ENCODE measurements at regions not wholly inside any gene's neighbourhood (a gene's known extent, or its start where the extent isn't known, plus 50 kb on each side); places are given as distances from the start of the nearest gene placed in this dataset.
A peak's percentile ranks its signal among the peaks of the same experiment; 100 is the strongest.
"Not testable (repeated sequence)": the region's sequence is repeated elsewhere in the genome, so short reads cannot be mapped to it uniquely, and the experiment has no call there.

- no CpG with 5 or more reads among the region's 4 CpGs for WGBS (ENCODE audit: insufficient coverage)
- H3K9me3 ChIP-seq (replicated peaks in 1 of 2; ENCODE audit: control insufficient read depth in 1 of 2, insufficient read depth in 1 of 2, low read length in 2 of 2) = peaks cover 7 to 13% of the 10 kb centered on the region in 2 donors
- H3K4me3 Mint-ChIP-seq; H3K27me3 ChIP-seq (ENCODE audit: control insufficient read depth in 2 of 2, insufficient read depth in 2 of 2, low read length in 2 of 2); intact Hi-C loops (cut with micrococcal nuclease); H3K4me1 ChIP-seq (ENCODE audit: control insufficient read depth in 1 of 2, insufficient read depth in 2 of 2, low read length in 2 of 2); H3K9ac ChIP-seq (ENCODE audit: insufficient read depth, low read length, poor library complexity, severe bottlenecking); H3K4me3 ChIP-seq (replicated peaks in 1 of 3; ENCODE audit: low read depth in 2 of 3, low read length in 3 of 3); H3K79me2 ChIP-seq (ENCODE audit: insufficient read depth, low read length); H3K4me1 Mint-ChIP-seq; H3K4me2 ChIP-seq (replicated peaks; ENCODE audit: extremely low read depth, low read length, poor library complexity, severe bottlenecking); H3K36me3 Mint-ChIP-seq; H3K27ac ChIP-seq (ENCODE audit: low read depth in 1 of 2, low read length in 2 of 2); H3K36me3 ChIP-seq (replicated peaks in 1 of 2; ENCODE audit: control insufficient read depth in 1 of 2, insufficient read depth in 2 of 2, low read length in 2 of 2); H4K20me1 ChIP-seq (ENCODE audit: insufficient read depth, low read length); H2AFZ ChIP-seq (ENCODE audit: insufficient read depth, low read depth, low read length, poor library complexity, severe bottlenecking): not testable (repeated sequence)
- Mint-ChIP-seq H3K9me3 (peaks cover 10 to 16% (median 14%) of the 10 kb centered on the region in 7 donors), H3K27me3 (ENCODE audit: low read depth in 3 of 3) (peaks cover 0 to 13% (median 0%) of the 10 kb centered on the region in 3 donors), H3K27ac (peak overlapping the region in 1 of 7 donors; percentile 10)
- peak; percentile 28 to 60 (median 33) for DNase-seq
These were observed 52.7 kb upstream of the FOXO6 start for GRCh38 chr1:41308520-41308919.

GRCh38 chr1:41305576-41306363 lies 55.5 kb upstream of the FOXO6 start:
- H2AFZ ChIP-seq (ENCODE audit: insufficient read depth, low read depth, low read length, poor library complexity, severe bottlenecking) = no peak overlapping the region
- H3K79me2 ChIP-seq (ENCODE audit: insufficient read depth, low read length) = no peaks in the 10 kb centered on the region
- TF ChIP-seq CTCF (IDR thresholded peaks at IDR 0.05) = no peak
- Mint-ChIP-seq H3K4me1 (no peaks in the 10 kb centered on the region), H3K36me3 (no peaks in the 10 kb centered on the region), H3K4me3 (no peak overlapping the region), H3K27me3 (ENCODE audit: low read depth in 3 of 3) (peaks cover 0 to 13% (median 2%) of the 10 kb centered on the region in 3 donors), H3K27ac (no peak overlapping the region), H3K9me3 (peaks cover 12 to 17% (median 14%) of the 10 kb centered on the region in 7 donors)
- H3K9me3 ChIP-seq (replicated peaks in 1 of 2; ENCODE audit: control insufficient read depth in 1 of 2, insufficient read depth in 1 of 2, low read length in 2 of 2) = peaks cover 7 to 13% of the 10 kb centered on the region in 2 donors
- no peak overlapping the region for H3K4me3 ChIP-seq (replicated peaks in 1 of 3; ENCODE audit: low read depth in 2 of 3, low read length in 3 of 3)
- H3K27ac ChIP-seq (ENCODE audit: low read depth in 1 of 2, low read length in 2 of 2) = no peak overlapping the region
- no peak overlapping the region for H3K9ac ChIP-seq (ENCODE audit: insufficient read depth, low read length, poor library complexity, severe bottlenecking)
- WGBS (ENCODE audit: insufficient coverage) = 64% methylated on average over 3 of the region's 6 CpGs
- no peak overlapping the region for H3K4me2 ChIP-seq (replicated peaks; ENCODE audit: extremely low read depth, low read length, poor library complexity, severe bottlenecking)
- no peaks in the 10 kb centered on the region for H4K20me1 ChIP-seq (ENCODE audit: insufficient read depth, low read length)
- no peaks in the 10 kb centered on the region for H3K4me1 ChIP-seq (ENCODE audit: control insufficient read depth in 1 of 2, insufficient read depth in 2 of 2, low read length in 2 of 2)
- intact Hi-C loops (cut with micrococcal nuclease) = no loop called here
- DNase-seq = no peak
- H3K27me3 ChIP-seq (ENCODE audit: control insufficient read depth in 2 of 2, insufficient read depth in 2 of 2, low read length in 2 of 2) = no peaks in the 10 kb centered on the region
- no peaks in the 10 kb centered on the region for H3K36me3 ChIP-seq (replicated peaks in 1 of 2; ENCODE audit: control insufficient read depth in 1 of 2, insufficient read depth in 2 of 2, low read length in 2 of 2)

Measured in CD14-positive monocyte (primary cell).